GM23338 (cell line): ENCODE measurements at regions not wholly inside any gene's neighbourhood (a gene's known extent, or its start where the extent isn't known, plus 50 kb on each side); places are given as distances from the start of the nearest gene placed in this dataset.

Experiments used
- ATAC-seq: fragments of 200-7000 bp; cut with Tn5 transposase; 3 replicates; pipeline ENCODE4 v1.9.1; 2020
- DNase-seq: peaks from one replicate; pipeline ENCODE4 v3.0.0-alpha.2; 2015; ENCODE audit warnings: low spot score
- H2AFZ ChIP-seq: fragments of 200-600 bp; sonication (generic); 2 replicates; pipeline ENCODE4 v1.8.0; 2016; ENCODE audit warnings: antibody characterized with exemption, mild to moderate bottlenecking, moderate library complexity
- H3F3A ChIP-seq: fragments of 200-600 bp; sonication (generic); replicated peaks from 2 replicates; pipeline ENCODE4 v1.8.0; 2017; ENCODE audit warnings: antibody characterized with exemption, mixed run types, low read depth
- H3K27ac ChIP-seq: fragments of 200-600 bp; sonication (generic); 2 replicates; pipeline ENCODE4 v1.6.1; 2016; ENCODE audit warnings: low read depth
- H3K27me3 ChIP-seq: fragments of 200-600 bp; sonication (generic); 2 replicates; pipeline ENCODE4 v1.8.0; 2016; ENCODE audit warnings: mild to moderate bottlenecking, mixed run types, moderate library complexity; ENCODE audit not compliant: insufficient read depth
- H3K36me3 ChIP-seq: fragments of 200-600 bp; sonication (generic); 2 replicates; pipeline ENCODE4 v1.8.0; 2016; ENCODE audit warnings: mild to moderate bottlenecking; ENCODE audit not compliant: insufficient read depth
- H3K4me1 ChIP-seq: fragments of 200-600 bp; sonication (generic); 2 replicates; pipeline ENCODE4 v1.8.0; 2016; ENCODE audit warnings: mild to moderate bottlenecking, moderate library complexity; ENCODE audit not compliant: insufficient read depth
- H3K4me2 ChIP-seq: fragments of 200-600 bp; sonication (generic); 2 replicates; pipeline ENCODE4 v1.7.1; 2017; ENCODE audit warnings: mixed run types
- H3K4me3 ChIP-seq: fragments of 200-600 bp; sonication (generic); 2 replicates; pipeline ENCODE4 v1.6.1; 2016; ENCODE audit warnings: mixed run types
- H3K79me2 ChIP-seq: fragments of 200-600 bp; sonication (generic); replicated peaks from 2 replicates; pipeline ENCODE4 v1.8.0; 2017; ENCODE audit warnings: mild to moderate bottlenecking; ENCODE audit not compliant: insufficient read depth
- H3K9me2 ChIP-seq: fragments of 200-600 bp; sonication (generic); 2 replicates; pipeline ENCODE4 v1.8.0; 2017; ENCODE audit not compliant: insufficient read depth
- H4K20me1 ChIP-seq: fragments of 200-600 bp; sonication (generic); replicated peaks from 2 replicates; pipeline ENCODE4 v1.8.0; 2017; ENCODE audit warnings: mild to moderate bottlenecking; ENCODE audit not compliant: insufficient read depth
- H3K27ac Mint-ChIP-seq: 2 replicates; pipeline ENCODE4 v1.8.0; 2020; ENCODE audit warnings: inconsistent platforms, mild to moderate bottlenecking, moderate library complexity, mixed read lengths
- H3K27me3 Mint-ChIP-seq: 3 replicates; pipeline ENCODE4 v1.8.0; 2022; ENCODE audit warnings: low read depth, mild to moderate bottlenecking, moderate library complexity, mixed read lengths, inconsistent platforms; ENCODE audit not compliant: insufficient read depth, poor library complexity
- H3K36me3 Mint-ChIP-seq: 3 replicates; pipeline ENCODE4 v1.8.0; 2021; ENCODE audit warnings: low read depth, mild to moderate bottlenecking, inconsistent platforms, moderate library complexity, mixed read lengths
- H3K4me1 Mint-ChIP-seq: 3 replicates; pipeline ENCODE4 v1.8.0; 2020; ENCODE audit warnings: mild to moderate bottlenecking, inconsistent platforms, mixed read lengths
- H3K4me3 Mint-ChIP-seq: 3 replicates; pipeline ENCODE4 v1.8.0; 2021; ENCODE audit warnings: moderate library complexity, mild to moderate bottlenecking, inconsistent platforms, mixed read lengths
- H3K9me3 Mint-ChIP-seq: 3 replicates; pipeline ENCODE4 v1.8.0; 2020; ENCODE audit warnings: moderate library complexity, mild to moderate bottlenecking, inconsistent platforms, mixed read lengths
- CREB1 ChIP-seq: fragments of 250-450 bp; sonication (Bioruptor Pico); IDR thresholded peaks from 2 replicates; pipeline ENCODE4 v1.5.0; 2020; ENCODE audit warnings: low read depth, mild to moderate bottlenecking, moderate library complexity
- EZH2 ChIP-seq: fragments of 200-600 bp; sonication (generic); IDR thresholded peaks from one replicate; pipeline ENCODE4 v1.8.0; 2017; ENCODE audit warnings: antibody characterized with exemption, mild to moderate bottlenecking, low read depth; ENCODE audit not compliant: unreplicated experiment
- EZH2phosphoT487 ChIP-seq: fragments of 200-600 bp; sonication (generic); IDR thresholded peaks from one replicate; pipeline ENCODE4 v1.8.1; 2018; ENCODE audit warnings: antibody characterized with exemption; ENCODE audit not compliant: unreplicated experiment
- JUNB ChIP-seq: IDR thresholded peaks from one replicate; pipeline ENCODE4 v1.6.1; 2016; ENCODE audit warnings: antibody characterized with exemption; ENCODE audit not compliant: unreplicated experiment
- NANOG ChIP-seq: IDR thresholded peaks from 2 replicates; pipeline ENCODE4 v1.6.1; 2016; ENCODE audit warnings: antibody characterized with exemption, borderline replicate concordance
- POLR2AphosphoS5 ChIP-seq: IDR thresholded peaks from 2 replicates; pipeline ENCODE4 v1.6.1; 2016; ENCODE audit warnings: antibody characterized with exemption, low read depth
- STAT1 ChIP-seq: IDR thresholded peaks from one replicate; pipeline ENCODE4 v1.6.1; 2016; ENCODE audit warnings: antibody characterized with exemption; ENCODE audit not compliant: unreplicated experiment
- ZNF114 ChIP-seq: fragments of 250-450 bp; sonication (Bioruptor Pico); IDR thresholded peaks from 2 replicates; pipeline ENCODE4 v1.5.0; 2020; ENCODE audit warnings: mild to moderate bottlenecking, moderate library complexity
- ZNF331 ChIP-seq: fragments of 250-450 bp; sonication (Bioruptor Pico); IDR thresholded peaks from 2 replicates; pipeline ENCODE4 v1.5.0; 2020; ENCODE audit warnings: low read depth, mild to moderate bottlenecking, moderate library complexity
- TF ChIP-seq, protein P1 (sequence below): fragments of 250-450 bp; sonication (Bioruptor Pico); IDR thresholded peaks from 2 replicates; pipeline ENCODE4 v1.5.0; 2020; ENCODE audit warnings: mild to moderate bottlenecking, moderate library complexity
- TF ChIP-seq, protein P2 (sequence below): IDR thresholded peaks from one replicate; pipeline ENCODE4 v1.6.1; 2018; ENCODE audit warnings: antibody characterized with exemption; ENCODE audit not compliant: unreplicated experiment
- TF ChIP-seq, protein P3 (sequence below): IDR thresholded peaks from 2 replicates; pipeline ENCODE4 v1.6.1; 2016; ENCODE audit warnings: antibody characterized with exemption

DNA sequence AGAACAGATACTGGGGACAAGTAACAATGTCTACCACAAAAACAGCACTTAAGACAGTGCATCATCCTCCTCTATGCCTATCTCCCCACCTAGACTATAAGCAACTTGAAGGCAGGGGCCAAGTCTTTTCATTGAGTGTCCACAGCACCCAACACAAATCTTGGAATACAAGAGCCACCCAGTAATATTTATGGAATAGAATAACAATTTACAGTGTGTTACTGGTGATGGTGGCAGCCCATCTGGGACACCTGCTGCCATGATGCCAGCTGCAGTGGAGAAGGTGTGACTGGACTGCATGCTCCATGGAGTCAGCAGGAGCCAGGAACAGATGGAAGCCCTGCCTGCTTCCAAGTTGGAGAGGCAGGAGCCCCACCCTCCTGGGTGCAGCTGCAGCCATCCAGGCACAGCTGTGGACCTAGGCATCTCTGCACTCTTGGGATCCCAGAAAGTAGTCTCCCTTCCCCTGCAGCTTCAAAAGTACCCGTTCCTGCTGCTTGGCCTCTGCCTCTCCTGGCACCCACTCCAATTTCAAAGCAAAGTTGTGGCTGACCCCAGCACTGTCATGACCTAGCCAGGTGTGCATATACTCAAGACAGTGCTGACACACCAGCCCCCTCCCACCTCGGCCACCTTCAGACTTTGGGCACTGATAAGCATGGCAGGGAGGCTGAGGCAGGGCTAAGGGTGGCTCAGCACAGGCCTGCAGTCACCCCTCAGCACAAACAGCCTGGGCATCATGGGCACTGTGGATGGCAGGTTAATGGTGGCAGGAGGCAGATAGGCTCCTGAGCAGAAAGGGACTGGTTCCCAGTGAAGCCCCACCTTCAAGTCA, 94.5 kb downstream of the TPRA1 start:
- H3K79me2 ChIP-seq: no peaks in the 10 kb centered on the region
- H3K36me3 ChIP-seq: 0 out of 2 replicates have a peak, but pooled peaks cover 6% of the 10 kb centered on the region
- H3F3A ChIP-seq: no peaks in the 10 kb centered on the region
- H3K4me3 Mint-ChIP-seq: no peak overlapping the region
- peaks cover 8% of the 10 kb centered on the region for H3K9me2 ChIP-seq
- ATAC-seq: no peak
- no peak overlapping the region for H3K27ac ChIP-seq
- peaks cover 54% of the 10 kb centered on the region for H3K9me3 Mint-ChIP-seq
- no peaks in the 10 kb centered on the region for H3K27me3 ChIP-seq
- no peak overlapping the region for H3K27ac Mint-ChIP-seq
- DNase-seq: no peak
- H3K4me1 ChIP-seq: peaks cover 5% of the 10 kb centered on the region; the same call in 1 of the 2 replicates
- H2AFZ ChIP-seq: no peak overlapping the region
- H3K27me3 Mint-ChIP-seq: peaks cover 5% of the 10 kb centered on the region
- H4K20me1 ChIP-seq: no peaks in the 10 kb centered on the region
- TF ChIP-seq EZH2phosphoT487 (no peak), CREB1 (CRISPR knock-in tag) (no peak), POLR2AphosphoS5 (no peak), ZNF331 (CRISPR knock-in tag) (no peak), NANOG (no peak), ZNF114 (CRISPR knock-in tag) (no peak), STAT1 (no peak), JUNB (no peak), EZH2 (no peak)
- TF ChIP-seq, protein P1, sequence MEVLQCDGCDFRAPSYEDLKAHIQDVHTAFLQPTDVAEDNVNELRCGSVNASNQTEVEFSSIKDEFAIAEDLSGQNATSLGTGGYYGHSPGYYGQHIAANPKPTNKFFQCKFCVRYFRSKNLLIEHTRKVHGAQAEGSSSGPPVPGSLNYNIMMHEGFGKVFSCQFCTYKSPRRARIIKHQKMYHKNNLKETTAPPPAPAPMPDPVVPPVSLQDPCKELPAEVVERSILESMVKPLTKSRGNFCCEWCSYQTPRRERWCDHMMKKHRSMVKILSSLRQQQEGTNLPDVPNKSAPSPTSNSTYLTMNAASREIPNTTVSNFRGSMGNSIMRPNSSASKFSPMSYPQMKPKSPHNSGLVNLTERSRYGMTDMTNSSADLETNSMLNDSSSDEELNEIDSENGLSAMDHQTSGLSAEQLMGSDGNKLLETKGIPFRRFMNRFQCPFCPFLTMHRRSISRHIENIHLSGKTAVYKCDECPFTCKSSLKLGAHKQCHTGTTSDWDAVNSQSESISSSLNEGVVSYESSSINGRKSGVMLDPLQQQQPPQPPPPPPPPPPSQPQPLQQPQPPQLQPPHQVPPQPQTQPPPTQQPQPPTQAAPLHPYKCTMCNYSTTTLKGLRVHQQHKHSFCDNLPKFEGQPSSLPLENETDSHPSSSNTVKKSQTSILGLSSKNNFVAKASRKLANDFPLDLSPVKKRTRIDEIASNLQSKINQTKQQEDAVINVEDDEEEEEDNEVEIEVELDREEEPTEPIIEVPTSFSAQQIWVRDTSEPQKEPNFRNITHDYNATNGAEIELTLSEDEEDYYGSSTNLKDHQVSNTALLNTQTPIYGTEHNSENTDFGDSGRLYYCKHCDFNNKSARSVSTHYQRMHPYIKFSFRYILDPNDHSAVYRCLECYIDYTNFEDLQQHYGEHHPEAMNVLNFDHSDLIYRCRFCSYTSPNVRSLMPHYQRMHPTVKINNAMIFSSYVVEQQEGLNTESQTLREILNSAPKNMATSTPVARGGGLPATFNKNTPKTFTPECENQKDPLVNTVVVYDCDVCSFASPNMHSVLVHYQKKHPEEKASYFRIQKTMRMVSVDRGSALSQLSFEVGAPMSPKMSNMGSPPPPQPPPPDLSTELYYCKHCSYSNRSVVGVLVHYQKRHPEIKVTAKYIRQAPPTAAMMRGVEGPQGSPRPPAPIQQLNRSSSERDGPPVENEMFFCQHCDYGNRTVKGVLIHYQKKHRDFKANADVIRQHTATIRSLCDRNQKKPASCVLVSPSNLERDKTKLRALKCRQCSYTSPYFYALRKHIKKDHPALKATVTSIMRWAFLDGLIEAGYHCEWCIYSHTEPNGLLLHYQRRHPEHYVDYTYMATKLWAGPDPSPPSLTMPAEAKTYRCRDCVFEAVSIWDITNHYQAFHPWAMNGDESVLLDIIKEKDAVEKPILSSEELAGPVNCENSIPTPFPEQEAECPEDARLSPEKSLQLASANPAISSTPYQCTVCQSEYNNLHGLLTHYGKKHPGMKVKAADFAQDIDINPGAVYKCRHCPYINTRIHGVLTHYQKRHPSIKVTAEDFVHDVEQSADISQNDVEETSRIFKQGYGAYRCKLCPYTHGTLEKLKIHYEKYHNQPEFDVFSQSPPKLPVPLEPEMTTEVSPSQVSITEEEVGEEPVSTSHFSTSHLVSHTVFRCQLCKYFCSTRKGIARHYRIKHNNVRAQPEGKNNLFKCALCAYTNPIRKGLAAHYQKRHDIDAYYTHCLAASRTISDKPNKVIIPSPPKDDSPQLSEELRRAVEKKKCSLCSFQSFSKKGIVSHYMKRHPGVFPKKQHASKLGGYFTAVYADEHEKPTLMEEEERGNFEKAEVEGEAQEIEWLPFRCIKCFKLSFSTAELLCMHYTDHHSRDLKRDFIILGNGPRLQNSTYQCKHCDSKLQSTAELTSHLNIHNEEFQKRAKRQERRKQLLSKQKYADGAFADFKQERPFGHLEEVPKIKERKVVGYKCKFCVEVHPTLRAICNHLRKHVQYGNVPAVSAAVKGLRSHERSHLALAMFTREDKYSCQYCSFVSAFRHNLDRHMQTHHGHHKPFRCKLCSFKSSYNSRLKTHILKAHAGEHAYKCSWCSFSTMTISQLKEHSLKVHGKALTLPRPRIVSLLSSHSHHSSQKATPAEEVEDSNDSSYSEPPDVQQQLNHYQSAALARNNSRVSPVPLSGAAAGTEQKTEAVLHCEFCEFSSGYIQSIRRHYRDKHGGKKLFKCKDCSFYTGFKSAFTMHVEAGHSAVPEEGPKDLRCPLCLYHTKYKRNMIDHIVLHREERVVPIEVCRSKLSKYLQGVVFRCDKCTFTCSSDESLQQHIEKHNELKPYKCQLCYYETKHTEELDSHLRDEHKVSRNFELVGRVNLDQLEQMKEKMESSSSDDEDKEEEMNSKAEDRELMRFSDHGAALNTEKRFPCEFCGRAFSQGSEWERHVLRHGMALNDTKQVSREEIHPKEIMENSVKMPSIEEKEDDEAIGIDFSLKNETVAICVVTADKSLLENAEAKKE (CRISPR knock-in tag): no peak
- TF ChIP-seq, protein P2, sequence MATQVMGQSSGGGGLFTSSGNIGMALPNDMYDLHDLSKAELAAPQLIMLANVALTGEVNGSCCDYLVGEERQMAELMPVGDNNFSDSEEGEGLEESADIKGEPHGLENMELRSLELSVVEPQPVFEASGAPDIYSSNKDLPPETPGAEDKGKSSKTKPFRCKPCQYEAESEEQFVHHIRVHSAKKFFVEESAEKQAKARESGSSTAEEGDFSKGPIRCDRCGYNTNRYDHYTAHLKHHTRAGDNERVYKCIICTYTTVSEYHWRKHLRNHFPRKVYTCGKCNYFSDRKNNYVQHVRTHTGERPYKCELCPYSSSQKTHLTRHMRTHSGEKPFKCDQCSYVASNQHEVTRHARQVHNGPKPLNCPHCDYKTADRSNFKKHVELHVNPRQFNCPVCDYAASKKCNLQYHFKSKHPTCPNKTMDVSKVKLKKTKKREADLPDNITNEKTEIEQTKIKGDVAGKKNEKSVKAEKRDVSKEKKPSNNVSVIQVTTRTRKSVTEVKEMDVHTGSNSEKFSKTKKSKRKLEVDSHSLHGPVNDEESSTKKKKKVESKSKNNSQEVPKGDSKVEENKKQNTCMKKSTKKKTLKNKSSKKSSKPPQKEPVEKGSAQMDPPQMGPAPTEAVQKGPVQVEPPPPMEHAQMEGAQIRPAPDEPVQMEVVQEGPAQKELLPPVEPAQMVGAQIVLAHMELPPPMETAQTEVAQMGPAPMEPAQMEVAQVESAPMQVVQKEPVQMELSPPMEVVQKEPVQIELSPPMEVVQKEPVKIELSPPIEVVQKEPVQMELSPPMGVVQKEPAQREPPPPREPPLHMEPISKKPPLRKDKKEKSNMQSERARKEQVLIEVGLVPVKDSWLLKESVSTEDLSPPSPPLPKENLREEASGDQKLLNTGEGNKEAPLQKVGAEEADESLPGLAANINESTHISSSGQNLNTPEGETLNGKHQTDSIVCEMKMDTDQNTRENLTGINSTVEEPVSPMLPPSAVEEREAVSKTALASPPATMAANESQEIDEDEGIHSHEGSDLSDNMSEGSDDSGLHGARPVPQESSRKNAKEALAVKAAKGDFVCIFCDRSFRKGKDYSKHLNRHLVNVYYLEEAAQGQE: no peak
- TF ChIP-seq, protein P3, sequence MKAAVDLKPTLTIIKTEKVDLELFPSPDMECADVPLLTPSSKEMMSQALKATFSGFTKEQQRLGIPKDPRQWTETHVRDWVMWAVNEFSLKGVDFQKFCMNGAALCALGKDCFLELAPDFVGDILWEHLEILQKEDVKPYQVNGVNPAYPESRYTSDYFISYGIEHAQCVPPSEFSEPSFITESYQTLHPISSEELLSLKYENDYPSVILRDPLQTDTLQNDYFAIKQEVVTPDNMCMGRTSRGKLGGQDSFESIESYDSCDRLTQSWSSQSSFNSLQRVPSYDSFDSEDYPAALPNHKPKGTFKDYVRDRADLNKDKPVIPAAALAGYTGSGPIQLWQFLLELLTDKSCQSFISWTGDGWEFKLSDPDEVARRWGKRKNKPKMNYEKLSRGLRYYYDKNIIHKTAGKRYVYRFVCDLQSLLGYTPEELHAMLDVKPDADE: no peak
- no peak overlapping the region for H3K4me2 ChIP-seq
- no peak overlapping the region for H3K4me3 ChIP-seq
- H3K36me3 Mint-ChIP-seq: peaks cover 31% of the 10 kb centered on the region
- peaks cover 6% of the 10 kb centered on the region for H3K4me1 Mint-ChIP-seq
